Neural progenitor cell (in vitro differentiated cells): ENCODE measurements at regions not wholly inside any gene's neighbourhood (a gene's known extent, or its start where the extent isn't known, plus 50 kb on each side); places are given as distances from the start of the nearest gene placed in this dataset.
"Not testable (repeated sequence)": the region's sequence is repeated elsewhere in the genome, so short reads cannot be mapped to it uniquely, and the experiment has no call there.

ENCODE experiments used
- DNase-seq: peaks from one replicate; pipeline ENCODE4 v3.0.0-alpha.2; 2016; ENCODE audit warnings: low spot score
- H2AFZ ChIP-seq: fragments of 200-600 bp; sonication (generic); replicated peaks from 2 replicates; pipeline ENCODE4 v1.6.1; 2016; ENCODE audit warnings: antibody characterized with exemption
- H3F3A ChIP-seq: fragments of 200-600 bp; sonication (generic); 2 replicates; pipeline ENCODE4 v1.6.1; 2016; ENCODE audit warnings: antibody characterized with exemption, low read depth
- H3K27ac ChIP-seq: fragments of 200-600 bp; sonication (generic); 2 replicates; pipeline ENCODE4 v1.5.1; 2016; ENCODE audit warnings: mild to moderate bottlenecking
- H3K27me3 ChIP-seq: fragments of 200-600 bp; sonication (generic); 2 replicates; pipeline ENCODE4 v1.6.1; 2016; ENCODE audit warnings: mild to moderate bottlenecking, moderate library complexity
- H3K36me3 ChIP-seq: fragments of 200-600 bp; sonication (generic); 2 replicates; pipeline ENCODE4 v1.5.1; 2016
- H3K4me1 ChIP-seq: fragments of 200-600 bp; sonication (generic); 2 replicates; pipeline ENCODE4 v1.6.1; 2016; ENCODE audit warnings: mixed run types
- H3K4me2 ChIP-seq: fragments of 200-600 bp; sonication (generic); 2 replicates; pipeline ENCODE4 v1.6.1; 2016
- H3K4me3 ChIP-seq: fragments of 200-600 bp; sonication (generic); 2 replicates; pipeline ENCODE4 v1.5.1; 2016
- H3K79me2 ChIP-seq: fragments of 200-600 bp; sonication (generic); 2 replicates; pipeline ENCODE4 v1.6.1; 2016; ENCODE audit warnings: low read depth
- H3K9ac ChIP-seq: fragments of 200-600 bp; sonication (generic); 2 replicates; pipeline ENCODE4 v1.6.1; 2016
- H3K9me3 ChIP-seq: fragments of 200-600 bp; sonication (generic); 2 replicates; pipeline ENCODE4 v1.5.1; 2016; ENCODE audit warnings: low read depth
- H4K20me1 ChIP-seq: fragments of 200-600 bp; sonication (generic); 2 replicates; pipeline ENCODE4 v1.6.1; 2016; ENCODE audit warnings: low read depth
- H3K27ac Mint-ChIP-seq: 3 replicates; pipeline ENCODE4 v1.8.0; 2021; ENCODE audit warnings: mixed read lengths
- H3K27me3 Mint-ChIP-seq: 2 replicates; pipeline ENCODE4 v1.8.0; 2022; ENCODE audit warnings: low read depth, mild to moderate bottlenecking, inconsistent platforms, moderate library complexity, mixed read lengths; ENCODE audit not compliant: insufficient read depth
- H3K36me3 Mint-ChIP-seq: 3 replicates; pipeline ENCODE4 v1.8.0; 2021; ENCODE audit warnings: mixed read lengths
- H3K4me1 Mint-ChIP-seq: 3 replicates; pipeline ENCODE4 v1.8.0; 2021; ENCODE audit warnings: mixed read lengths
- H3K4me3 Mint-ChIP-seq: 3 replicates; pipeline ENCODE4 v1.8.0; 2021; ENCODE audit warnings: mild to moderate bottlenecking, moderate library complexity, mixed read lengths
- H3K9me3 Mint-ChIP-seq: 3 replicates; pipeline ENCODE4 v1.8.0; 2020; ENCODE audit warnings: mixed read lengths
- CTCF ChIP-seq: fragments of 200-600 bp; sonication (generic); IDR thresholded peaks from 2 replicates; pipeline ENCODE4 v1.5.1; 2017; ENCODE audit warnings: antibody characterized with exemption, mild to moderate bottlenecking
- EZH2 ChIP-seq: fragments of 200-600 bp; sonication (generic); IDR thresholded peaks from 2 replicates; pipeline ENCODE4 v1.6.1; 2017; ENCODE audit warnings: antibody characterized with exemption, mild to moderate bottlenecking, moderate library complexity
- EZH2phosphoT487 ChIP-seq: fragments of 200-600 bp; sonication (generic); IDR thresholded peaks from 2 replicates; pipeline ENCODE4 v1.6.1; 2017; ENCODE audit warnings: antibody characterized with exemption

- no peak overlapping the region for H3K4me3 ChIP-seq
- H3K4me2 ChIP-seq = no peak overlapping the region
- H3K9ac ChIP-seq = no peak overlapping the region
- no peak overlapping the region for H2AFZ ChIP-seq
- no peaks in the 10 kb centered on the region for H3F3A ChIP-seq
- no peaks in the 10 kb centered on the region for H3K4me1 ChIP-seq
- no peak overlapping the region for H3K27ac ChIP-seq
- no peaks in the 10 kb centered on the region for H3K9me3 ChIP-seq
- no peaks in the 10 kb centered on the region for H3K36me3 ChIP-seq
- Mint-ChIP-seq H3K27ac (no peak overlapping the region), H3K27me3 (no peaks in the 10 kb centered on the region), H3K4me1 (peaks cover 4% of the 10 kb centered on the region), H3K9me3 (no peaks in the 10 kb centered on the region), H3K4me3 (no peak overlapping the region), H3K36me3 (no peaks in the 10 kb centered on the region)
- no peaks in the 10 kb centered on the region for H4K20me1 ChIP-seq
- H3K27me3 ChIP-seq = no peaks in the 10 kb centered on the region
- TF ChIP-seq CTCF = no peak
- no peak for TF ChIP-seq EZH2
- TF ChIP-seq EZH2phosphoT487 = no peak
- H3K79me2 ChIP-seq = no peaks in the 10 kb centered on the region
- DNase-seq = no peak
These were observed 75.4 kb upstream of the LRRC4C start for GRCh38 chr11:41534861-41535260.

- no peaks in the 10 kb centered on the region for H3K27me3 ChIP-seq
- H3K4me2 ChIP-seq = no peak overlapping the region
- Mint-ChIP-seq H3K27ac (no peak overlapping the region), H3K9me3 (no peaks in the 10 kb centered on the region), H3K4me3 (no peak overlapping the region), H3K36me3 (no peaks in the 10 kb centered on the region), H3K27me3 (no peaks in the 10 kb centered on the region), H3K4me1 (peaks cover 4% of the 10 kb centered on the region)
- no peaks in the 10 kb centered on the region for H3K36me3 ChIP-seq
- H3K4me1 ChIP-seq = no peaks in the 10 kb centered on the region
- H3K9ac ChIP-seq = no peak overlapping the region
- DNase-seq = peak; percentile 9
- no peak overlapping the region for H3K27ac ChIP-seq
- H2AFZ ChIP-seq = peak overlapping the region; percentile 89
- H3K4me3 ChIP-seq = no peak overlapping the region
- no peak for TF ChIP-seq CTCF
- TF ChIP-seq EZH2phosphoT487 = no peak
- no peak for TF ChIP-seq EZH2
- H3F3A ChIP-seq = no peaks in the 10 kb centered on the region
- no peaks in the 10 kb centered on the region for H4K20me1 ChIP-seq
- no peaks in the 10 kb centered on the region for H3K79me2 ChIP-seq
- no peaks in the 10 kb centered on the region for H3K9me3 ChIP-seq
These were observed 76.6 kb upstream of the LRRC4C start for GRCh38 chr11:41536021-41536568.

- not testable (repeated sequence) for H3K4me3 Mint-ChIP-seq
- H2AFZ ChIP-seq = peak overlapping the region; percentile 82
These were observed 85.5 kb upstream of the LRRC4C start for GRCh38 chr11:41544902-41545301.

GRCh38 chr11:41578421-41579051 is 119.1 kb upstream of the LRRC4C start:
- Histone ChIP-seq H3K4me3 (no peak overlapping the region), H3K9ac (no peak overlapping the region), H3K36me3 (no peaks in the 10 kb centered on the region), H4K20me1 (no peaks in the 10 kb centered on the region), H3K27ac (no peak overlapping the region), H3K27me3 (no peaks in the 10 kb centered on the region), H2AFZ (peak overlapping the region; percentile 53), H3K79me2 (no peaks in the 10 kb centered on the region), H3K4me1 (no peaks in the 10 kb centered on the region), H3K9me3 (no peaks in the 10 kb centered on the region), H3K4me2 (no peak overlapping the region), H3F3A (no peaks in the 10 kb centered on the region)
- no peak for TF ChIP-seq CTCF
- TF ChIP-seq EZH2phosphoT487 = no peak
- no peak for TF ChIP-seq EZH2
- Mint-ChIP-seq H3K27ac (peak overlapping the region; percentile 68), H3K4me3 (no peak overlapping the region), H3K4me1 (peaks cover 9% of the 10 kb centered on the region), H3K9me3 (no peaks in the 10 kb centered on the region), H3K27me3 (no peaks in the 10 kb centered on the region), H3K36me3 (no peaks in the 10 kb centered on the region)
- DNase-seq = no peak

More at GRCh38 chr11:41544902-41545301, 85.5 kb upstream of the LRRC4C start:
- H3K9me3 ChIP-seq, H3K4me1 ChIP-seq, H3F3A ChIP-seq, H4K20me1 ChIP-seq, H3K27me3 ChIP-seq, H3K79me2 ChIP-seq, DNase-seq, H3K27ac ChIP-seq, H3K36me3 ChIP-seq, H3K27ac Mint-ChIP-seq, H3K4me2 ChIP-seq, H3K9ac ChIP-seq, H3K4me3 ChIP-seq, H3K27me3 Mint-ChIP-seq, H3K4me1 Mint-ChIP-seq, H3K36me3 Mint-ChIP-seq: not testable (repeated sequence)
- peaks cover 13% of the 10 kb centered on the region for H3K9me3 Mint-ChIP-seq
